ENCODE measurements at regions not wholly inside any gene's neighbourhood (a gene's known extent, or its start where the extent isn't known, plus 50 kb on each side); places are given as distances from the start of the nearest gene placed in this dataset.

- Histone ChIP-seq H3K27me3 (no peaks in the 10 kb centered on the region), H3K4me3 (no peak overlapping the region), H3K9me3 (replicated peaks in 1 of 3) (no peaks in the 10 kb centered on the region), H3K4me1 (replicated peaks in 1 of 2) (no peaks in the 10 kb centered on the region), H3K27ac (no peak overlapping the region), H3K36me3 (replicated peaks in 1 of 2) (no peaks in the 10 kb centered on the region)
- WGBS, 4 donors, result 71 to 81% (median 79%) methylated on average over 2 of the region's 2 CpGs
- no peak for DNase-seq
- intact Hi-C loops (cut with DNase I), result no loop called here
- TF ChIP-seq CTCF (IDR thresholded peaks at IDR 0.05) (no peak), POLR2A (IDR thresholded peaks at IDR 0.05) (no peak)
Measured at GRCh38 chr7:106566672-106567071, 94.3 kb downstream of the CCDC71L start.

GRCh38 chr7:106566196-106566595 is 94.8 kb downstream of the CCDC71L start:
- WGBS, 4 donors, result 76 to 91% (median 85%) methylated on average over 6 of the region's 6 CpGs
- H3K9me3 ChIP-seq (replicated peaks in 1 of 3), result no peaks in the 10 kb centered on the region

GRCh38 chr7:106565428-106565827 is 95.5 kb downstream of the CCDC71L start:
- WGBS, 4 donors, result 86 to 98% (median 94%) methylated on average over 1 of the region's 1 CpG
- H3K27me3 ChIP-seq, result peaks cover under 1% of the 10 kb centered on the region
- no peaks in the 10 kb centered on the region for H3K9me3 ChIP-seq (replicated peaks in 1 of 3)
- TF ChIP-seq POLR2A (IDR thresholded peaks at IDR 0.05) (no peak), CTCF (IDR thresholded peaks at IDR 0.05) (no peak)
- no peaks in the 10 kb centered on the region for H3K4me1 ChIP-seq (replicated peaks in 1 of 2)
- no peaks in the 10 kb centered on the region for H3K36me3 ChIP-seq (replicated peaks in 1 of 2)
- intact Hi-C loops (cut with DNase I), result no loop called here
- H3K27ac ChIP-seq, result no peak overlapping the region
- no peak for DNase-seq
- H3K4me3 ChIP-seq, result no peak overlapping the region

More at GRCh38 chr7:106566196-106566595, 94.8 kb downstream of the CCDC71L start:
- Histone ChIP-seq H3K27me3 (no peaks in the 10 kb centered on the region), H3K4me1 (replicated peaks in 1 of 2) (no peaks in the 10 kb centered on the region), H3K36me3 (replicated peaks in 1 of 2) (no peaks in the 10 kb centered on the region), H3K4me3 (no peak overlapping the region), H3K27ac (no peak overlapping the region)
- intact Hi-C loops (cut with DNase I), result no loop called here
- TF ChIP-seq CTCF (IDR thresholded peaks at IDR 0.05) (no peak), POLR2A (IDR thresholded peaks at IDR 0.05) (no peak)
- no peak for DNase-seq

- Histone ChIP-seq H3K27me3 (peaks cover 3% of the 10 kb centered on the region), H3K27ac (no peak overlapping the region), H3K36me3 (replicated peaks in 1 of 2) (no peaks in the 10 kb centered on the region), H3K9me3 (replicated peaks in 1 of 3) (no peaks in the 10 kb centered on the region), H3K4me1 (replicated peaks in 1 of 2) (no peaks in the 10 kb centered on the region), H3K4me3 (no peak overlapping the region)
- TF ChIP-seq CTCF (IDR thresholded peaks at IDR 0.05) (no peak), POLR2A (IDR thresholded peaks at IDR 0.05) (no peak)
- intact Hi-C loops (cut with DNase I), result no loop called here
- no peak for DNase-seq
- 57 to 68% (median 65%) methylated on average over 3 of the region's 3 CpGs for WGBS, 4 donors
Measured at GRCh38 chr7:106563466-106564150, 97.3 kb downstream of the CCDC71L start.
